Kidney (tissue), 13 donors: ENCODE measurements at regions not wholly inside any gene's neighbourhood (a gene's known extent, or its start where the extent isn't known, plus 50 kb on each side); places are given as distances from the start of the nearest gene placed in this dataset.

Experiments
- DNase-seq, 5 donors: peaks; one replicate each; pipeline ENCODE4 v3.0.0-alpha.2; 2013 to 2020
- FAIRE-seq: peaks from 2 replicates; lab custom pipeline; 2012; peaks lifted over from hg19 to GRCh38; lab: Jason Lieb, UNC
- H3K27ac ChIP-seq, 2 donors: one replicate each; pipeline ENCODE4 v1.7.0; 2013; ENCODE audit warnings: low read depth in 2 of 2, low read length in 2 of 2, inconsistent platforms in 1 of 2
- H3K27me3 ChIP-seq: one replicate; pipeline ENCODE4 v1.7.1; 2013; ENCODE audit warnings: low read length, inconsistent platforms; ENCODE audit not compliant: control insufficient read depth, insufficient read depth
- H3K36me3 ChIP-seq, 3 donors: one replicate each; pipeline versions ENCODE4 v1.7.0 to v1.7.1; 2013; ENCODE audit warnings: low read length in 3 of 3, control low read depth in 1 of 3, inconsistent platforms in 1 of 3; ENCODE audit not compliant: insufficient read depth in 3 of 3, control insufficient read depth in 2 of 3
- H3K4me1 ChIP-seq, 3 donors: one replicate each; pipeline versions ENCODE4 v1.7.0 to v1.7.1; 2013; ENCODE audit warnings: low read length in 3 of 3, inconsistent platforms in 1 of 3, low read depth in 1 of 3; ENCODE audit not compliant: control insufficient read depth in 2 of 3, insufficient read depth in 2 of 3
- H3K4me3 ChIP-seq, 3 donors: one replicate each; pipeline versions ENCODE4 v1.7.0 to v1.8.1; 2013; ENCODE audit warnings: low read length in 3 of 3, control low read depth in 1 of 3, inconsistent platforms in 1 of 3
- H3K9ac ChIP-seq, 3 donors: one replicate each; pipeline versions ENCODE4 v1.7.0 to v1.7.1; 2013; ENCODE audit warnings: low read length in 3 of 3, control low read depth in 1 of 3, inconsistent platforms in 1 of 3
- H3K9me3 ChIP-seq, 3 donors: one replicate each; pipeline versions ENCODE4 v1.7.0 to v1.7.1; 2013; ENCODE audit warnings: low read length in 3 of 3, control low read depth in 1 of 3, inconsistent platforms in 1 of 3; ENCODE audit not compliant: control insufficient read depth in 2 of 3, insufficient read depth in 1 of 3
- CTCF ChIP-seq: IDR thresholded peaks from 3 replicates; pipeline ENCODE4 v1.5.1; 2012; ENCODE audit warnings: mild to moderate bottlenecking, moderate library complexity, borderline replicate concordance; ENCODE audit not compliant: insufficient read depth; ENCODE audit errors: extremely low read depth
- intact Hi-C: fragments of 100-400 bp; cut with DNase I; formaldehyde crosslinking; loops from one replicate; pipeline ENCODE4 v1.11.1; 2022
- donor health status: control.
- donor health status: control.
- donor health status: control.
- donor health status: control.
- donor health status: control.
- donor health status: DM: yes; HTN: yes; CAD: no.
- donor health status: Normal renal cell carcinoma (clear cell type).

GRCh38 chr20:24880356-24880755 is 68.7 kb upstream of the CST7 start:
- Histone ChIP-seq H3K36me3 (no peaks in the 10 kb centered on the region), H3K27me3 (no peaks in the 10 kb centered on the region), H3K27ac (no peak overlapping the region), H3K9me3 (peaks cover 0 to 8% (median 4%) of the 10 kb centered on the region in 3 donors), H3K9ac (no peak overlapping the region), H3K4me3 (no peak overlapping the region), H3K4me1 (no peaks in the 10 kb centered on the region)
- DNase-seq (no peak), FAIRE-seq (no peak)
- no peak for TF ChIP-seq CTCF
- intact Hi-C loops: no loop called here

GRCh38 chr20:24890286-24890685 is 58.8 kb upstream of the CST7 start:
- no peak for TF ChIP-seq CTCF
- Histone ChIP-seq H3K9me3 (no peaks in the 10 kb centered on the region), H3K4me3 (no peak overlapping the region), H3K27me3 (no peaks in the 10 kb centered on the region), H3K36me3 (no peaks in the 10 kb centered on the region), H3K4me1 (no peaks in the 10 kb centered on the region), H3K27ac (no peak overlapping the region), H3K9ac (no peak overlapping the region)
- FAIRE-seq: no peak
- intact Hi-C loops: no loop called here
- DNase-seq: no peak

GRCh38 chr20:24891546-24892393 is 57.3 kb upstream of the CST7 start:
- intact Hi-C loops: no loop called here
- Histone ChIP-seq H3K9me3 (no peaks in the 10 kb centered on the region), H3K27me3 (no peaks in the 10 kb centered on the region), H3K4me3 (no peak overlapping the region), H3K9ac (no peak overlapping the region), H3K36me3 (no peaks in the 10 kb centered on the region), H3K27ac (no peak overlapping the region), H3K4me1 (no peaks in the 10 kb centered on the region)
- TF ChIP-seq CTCF: no peak
- FAIRE-seq (no peak), DNase-seq (no peak)
